ENCODE measurements at regions not wholly inside any gene's neighbourhood (a gene's known extent, or its start where the extent isn't known, plus 50 kb on each side); places are given as distances from the start of the nearest gene placed in this dataset.
"Not testable (repeated sequence)": the region's sequence is repeated elsewhere in the genome, so short reads cannot be mapped to it uniquely, and the experiment has no call there.

DNA sequence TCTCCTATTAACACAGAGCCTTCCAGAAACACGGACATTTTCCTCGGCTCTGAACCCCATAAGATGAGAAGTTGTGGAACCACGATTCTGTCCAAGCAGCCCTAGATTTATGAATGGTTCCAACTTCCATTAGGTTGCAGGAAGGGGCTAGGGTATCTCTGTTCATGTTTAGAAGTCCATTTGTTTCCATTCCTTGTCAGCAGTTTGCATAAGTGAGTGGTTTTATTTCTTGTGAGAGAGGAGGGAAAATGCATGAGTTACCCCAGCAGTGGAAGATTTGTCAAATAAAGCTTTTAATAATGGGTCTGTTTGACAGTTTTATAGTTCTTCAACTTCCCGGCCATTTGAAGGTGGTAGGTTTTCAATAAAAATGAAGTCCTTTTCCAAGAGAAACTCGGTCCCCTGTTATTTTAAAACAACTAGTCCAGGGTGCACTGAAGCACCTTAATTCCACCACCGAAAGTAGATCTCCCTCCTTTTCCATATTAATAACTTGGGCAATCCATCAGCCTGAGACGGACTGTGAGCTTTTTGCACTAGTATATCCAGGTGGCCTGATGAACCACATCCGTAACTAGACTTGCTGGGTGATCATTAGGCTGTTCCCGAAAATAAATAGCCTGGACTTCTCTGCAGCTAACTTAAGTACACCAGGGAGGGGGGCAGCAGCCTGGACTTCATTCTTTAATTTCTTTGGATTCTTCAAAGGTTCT is 181.3 kb downstream of the TMEM114 start:
- Histone ChIP-seq H3K4me3 (no peak overlapping the region), H3K9me3 (peaks cover 0 to 6% (median 0%) of the 10 kb centered on the region in 4 donors), H3K36me3 (no peaks in the 10 kb centered on the region), H3K27me3 (no peaks in the 10 kb centered on the region), H3K27ac (replicated peaks in 1 of 4) (no peak overlapping the region), H3K4me1 (no peaks in the 10 kb centered on the region)
- DNase-seq (ENCODE audit: extremely low spot score) = no peak
- intact Hi-C loops (cut with DNase I) = no loop called here
- no peak for TF ChIP-seq EP300 (IDR thresholded peaks at IDR 0.05)
- TF ChIP-seq POLR2AphosphoS5 (IDR thresholded peaks at IDR 0.05) = no peak
- TF ChIP-seq, protein P1, sequence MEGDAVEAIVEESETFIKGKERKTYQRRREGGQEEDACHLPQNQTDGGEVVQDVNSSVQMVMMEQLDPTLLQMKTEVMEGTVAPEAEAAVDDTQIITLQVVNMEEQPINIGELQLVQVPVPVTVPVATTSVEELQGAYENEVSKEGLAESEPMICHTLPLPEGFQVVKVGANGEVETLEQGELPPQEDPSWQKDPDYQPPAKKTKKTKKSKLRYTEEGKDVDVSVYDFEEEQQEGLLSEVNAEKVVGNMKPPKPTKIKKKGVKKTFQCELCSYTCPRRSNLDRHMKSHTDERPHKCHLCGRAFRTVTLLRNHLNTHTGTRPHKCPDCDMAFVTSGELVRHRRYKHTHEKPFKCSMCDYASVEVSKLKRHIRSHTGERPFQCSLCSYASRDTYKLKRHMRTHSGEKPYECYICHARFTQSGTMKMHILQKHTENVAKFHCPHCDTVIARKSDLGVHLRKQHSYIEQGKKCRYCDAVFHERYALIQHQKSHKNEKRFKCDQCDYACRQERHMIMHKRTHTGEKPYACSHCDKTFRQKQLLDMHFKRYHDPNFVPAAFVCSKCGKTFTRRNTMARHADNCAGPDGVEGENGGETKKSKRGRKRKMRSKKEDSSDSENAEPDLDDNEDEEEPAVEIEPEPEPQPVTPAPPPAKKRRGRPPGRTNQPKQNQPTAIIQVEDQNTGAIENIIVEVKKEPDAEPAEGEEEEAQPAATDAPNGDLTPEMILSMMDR (IDR thresholded peaks at IDR 0.05) = no peak
- TF ChIP-seq POLR2A (IDR thresholded peaks at IDR 0.05; ENCODE audit: low read depth) = no peak
- 68% methylated on average over 9 of the region's 9 CpGs for WGBS

DNA sequence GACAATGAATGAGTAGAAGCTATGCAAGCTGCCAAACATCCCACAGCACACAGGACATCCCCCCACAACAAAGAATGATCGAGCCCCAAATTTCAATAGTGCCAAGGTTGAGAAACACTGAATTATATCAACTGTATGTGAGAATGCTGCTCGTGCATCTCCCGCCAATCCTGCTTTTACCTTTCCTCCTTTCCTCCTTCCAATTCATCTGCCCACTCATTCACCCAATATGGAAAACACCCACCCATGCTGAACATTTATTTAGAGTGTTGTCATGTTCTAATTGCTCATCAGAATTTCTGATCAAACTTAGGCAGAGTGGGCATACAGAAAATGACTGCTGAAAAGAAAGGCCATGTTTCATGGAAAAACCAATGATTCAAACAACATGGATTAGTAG is 183.0 kb downstream of the TMEM114 start:
- TF ChIP-seq POLR2AphosphoS5 (IDR thresholded peaks at IDR 0.05) (no peak), EP300 (IDR thresholded peaks at IDR 0.05) (no peak), POLR2A (IDR thresholded peaks at IDR 0.05; ENCODE audit: low read depth) (no peak)
- TF ChIP-seq, protein P1 (IDR thresholded peaks at IDR 0.05) = no peak
- no peak overlapping the region for H3K27ac ChIP-seq (replicated peaks in 1 of 4)
- H3K9me3 ChIP-seq = peaks cover 0 to 6% (median 0%) of the 10 kb centered on the region in 4 donors
- no peak for DNase-seq (ENCODE audit: extremely low spot score)
- 68% methylated on average over 3 of the region's 3 CpGs for WGBS
- no peaks in the 10 kb centered on the region for H3K27me3 ChIP-seq
- no peaks in the 10 kb centered on the region for H3K36me3 ChIP-seq
- no peaks in the 10 kb centered on the region for H3K4me1 ChIP-seq
- intact Hi-C loops (cut with DNase I) = no loop called here
- no peak overlapping the region for H3K4me3 ChIP-seq

DNA sequence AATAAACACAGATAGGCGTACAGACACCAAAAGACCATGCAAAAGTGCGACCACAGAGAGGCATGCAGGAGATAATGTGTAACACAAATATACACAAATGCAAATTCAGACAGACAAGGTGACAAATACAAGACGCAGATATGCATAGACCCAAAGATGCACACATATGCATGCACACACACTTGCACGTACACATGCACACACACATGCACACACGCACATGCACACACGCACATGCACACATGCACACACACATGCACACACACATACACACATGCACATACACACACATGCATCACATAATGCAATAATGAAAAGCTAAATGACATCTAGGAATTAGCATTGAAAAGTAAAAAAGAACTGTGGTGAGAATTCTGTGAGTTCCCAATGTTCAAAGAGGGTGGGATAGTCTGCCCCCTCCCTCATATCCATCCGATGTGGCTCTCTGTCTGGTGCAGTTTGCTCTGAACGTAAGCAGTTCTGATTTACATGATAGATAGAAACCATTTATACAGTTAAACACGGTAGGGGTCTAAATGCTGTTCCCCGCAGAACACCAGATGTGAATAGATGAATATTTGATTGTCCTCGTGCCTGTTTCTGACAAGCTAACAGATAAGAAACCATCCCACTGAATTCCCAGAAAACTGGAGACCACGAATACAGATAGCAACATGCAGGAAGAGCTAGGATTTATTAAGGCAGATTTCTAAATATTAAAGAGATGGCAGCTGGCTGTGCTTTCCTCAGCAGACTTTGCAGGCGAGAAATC is 186.1 kb downstream of the TMEM114 start:
- intact Hi-C loops (cut with DNase I) = no loop called here
- no peak for TF ChIP-seq POLR2A (IDR thresholded peaks at IDR 0.05; ENCODE audit: low read depth)
- TF ChIP-seq, protein P1 (IDR thresholded peaks at IDR 0.05) = no peak
- TF ChIP-seq POLR2AphosphoS5 (IDR thresholded peaks at IDR 0.05) = no peak
- TF ChIP-seq EP300 (IDR thresholded peaks at IDR 0.05) = no peak

DNA sequence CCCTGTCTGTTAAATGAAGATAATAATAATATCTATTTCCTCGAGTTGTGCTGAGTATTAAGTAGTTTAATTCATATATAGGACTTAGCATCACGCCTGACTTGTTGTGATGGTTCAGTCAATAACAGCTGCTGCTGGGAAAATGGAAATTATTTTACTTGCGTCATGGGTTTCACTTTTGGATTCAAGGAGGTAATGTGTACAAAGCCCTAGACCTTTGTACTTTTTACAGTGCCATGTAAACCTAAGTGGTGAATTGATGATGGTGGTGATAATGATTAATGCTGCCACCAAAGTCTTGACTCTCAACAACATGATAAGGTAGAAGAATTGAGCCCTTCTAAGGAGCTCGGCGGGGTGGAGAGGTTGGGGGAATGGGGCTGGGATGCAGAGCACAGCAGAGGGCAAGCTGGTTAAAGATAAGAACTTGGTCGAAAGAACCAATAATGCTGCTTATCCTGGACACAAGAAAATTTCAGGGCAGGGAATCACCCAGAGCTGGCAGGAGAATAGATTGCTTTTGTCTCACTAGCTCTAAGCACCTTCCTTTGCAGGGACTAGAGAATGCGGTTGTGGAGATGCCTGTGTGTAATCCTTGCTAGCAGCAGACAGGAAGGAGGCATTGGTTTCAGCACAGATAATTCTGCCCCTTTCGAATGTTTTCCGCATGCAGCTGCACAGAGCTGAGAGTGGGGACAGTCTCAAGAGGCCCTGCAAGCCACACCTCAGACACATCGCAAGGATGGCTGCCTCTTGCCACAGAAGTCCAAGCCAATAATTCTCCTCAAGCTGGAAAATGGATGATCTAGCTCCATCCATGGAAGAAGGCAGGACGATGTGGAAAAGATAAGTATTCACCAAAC is 187.1 kb downstream of the TMEM114 start:
- no peak overlapping the region for H3K4me3 ChIP-seq
- no peak for TF ChIP-seq POLR2AphosphoS5 (IDR thresholded peaks at IDR 0.05)
- no peak for TF ChIP-seq POLR2A (IDR thresholded peaks at IDR 0.05; ENCODE audit: low read depth)
- no peak for TF ChIP-seq EP300 (IDR thresholded peaks at IDR 0.05)
- TF ChIP-seq, protein P1 (IDR thresholded peaks at IDR 0.05) = no peak
- H3K9me3 ChIP-seq = peaks cover 0 to 6% (median 0%) of the 10 kb centered on the region in 4 donors
- intact Hi-C loops (cut with DNase I) = no loop called here
- no peaks in the 10 kb centered on the region for H3K4me1 ChIP-seq
- H3K36me3 ChIP-seq = no peaks in the 10 kb centered on the region
- H3K27ac ChIP-seq (replicated peaks in 1 of 4) = no peak overlapping the region
- no peaks in the 10 kb centered on the region for H3K27me3 ChIP-seq
- 66% methylated on average over 11 of the region's 11 CpGs for whole genome bisulfite sequencing
- no peak for DNase-seq (ENCODE audit: extremely low spot score)

More for the DNA sequence above, 186.1 kb downstream of the TMEM114 start:
- WGBS = 60% methylated on average over 13 of the region's 13 CpGs
- no peak overlapping the region for H3K27ac ChIP-seq (replicated peaks in 1 of 4)
- H3K9me3 ChIP-seq = peaks cover 0 to 6% (median 0%) of the 10 kb centered on the region in 4 donors
- no peak overlapping the region for H3K4me3 ChIP-seq
- H3K4me1 ChIP-seq = no peaks in the 10 kb centered on the region
- no peaks in the 10 kb centered on the region for H3K36me3 ChIP-seq
- DNase-seq (ENCODE audit: extremely low spot score) = no peak
- H3K27me3 ChIP-seq = no peaks in the 10 kb centered on the region

DNA sequence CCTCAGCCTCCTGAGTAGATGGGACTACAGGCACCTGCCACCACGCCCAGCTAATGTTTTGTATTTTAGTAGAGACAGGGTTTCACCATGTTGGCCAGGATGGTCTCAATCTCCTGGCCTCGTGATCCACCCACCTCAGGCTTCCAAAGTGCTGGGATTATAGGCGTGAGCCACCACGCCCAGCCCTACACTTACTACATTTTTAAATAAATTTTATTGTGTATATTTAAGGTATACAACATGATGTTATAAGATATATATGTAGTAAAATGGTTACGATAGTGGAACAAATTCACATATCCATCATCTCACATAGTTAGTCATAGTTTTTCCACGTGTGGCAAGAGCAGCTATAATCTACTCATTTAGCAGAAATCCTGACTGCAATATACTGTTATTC is 189.6 kb downstream of the TMEM114 start:
- WGBS = 62% methylated on average over 6 of the region's 6 CpGs
- H3K4me3 ChIP-seq; H3K27ac ChIP-seq (replicated peaks in 1 of 4); H3K27me3 ChIP-seq; H3K36me3 ChIP-seq; intact Hi-C loops (cut with DNase I); H3K4me1 ChIP-seq; H3K9me3 ChIP-seq; DNase-seq (ENCODE audit: extremely low spot score): not testable (repeated sequence)

All from esophagus muscularis mucosa (tissue), 4 donors.